Memory B cell (primary cell): ENCODE measurements at regions not wholly inside any gene's neighbourhood (a gene's known extent, or its start where the extent isn't known, plus 50 kb on each side); places are given as distances from the start of the nearest gene placed in this dataset.
"Not testable (repeated sequence)": the region's sequence is repeated elsewhere in the genome, so short reads cannot be mapped to it uniquely, and the experiment has no call there.

Experiments
- ATAC-seq: fragments of 150-1000 bp; cut with Tn5 transposase; 2 replicates; pipeline ENCODE4 v1.10.0; 2021; ENCODE audit warnings: low read depth, mild to moderate bottlenecking, moderate library complexity
- DNase-seq, 2 donors: peaks; one replicate each; pipeline ENCODE4 v3.0.0; 2022; ENCODE audit warnings: low spot score in 2 of 2
- H3K27ac Mint-ChIP-seq: one replicate; pipeline ENCODE4 v1.8.0; 2022; ENCODE audit warnings: mild to moderate bottlenecking, moderate library complexity, mixed read lengths
- H3K27me3 Mint-ChIP-seq: one replicate; pipeline ENCODE4 v1.8.0; 2022; ENCODE audit warnings: mixed read lengths
- H3K36me3 Mint-ChIP-seq: one replicate; pipeline ENCODE4 v1.8.0; 2022; ENCODE audit warnings: mild to moderate bottlenecking, mixed read lengths
- H3K4me1 Mint-ChIP-seq: one replicate; pipeline ENCODE4 v1.8.0; 2022; ENCODE audit warnings: mixed read lengths
- H3K4me3 Mint-ChIP-seq: one replicate; pipeline ENCODE4 v1.8.0; 2022; ENCODE audit warnings: mild to moderate bottlenecking, moderate library complexity, mixed read lengths
- H3K9me3 Mint-ChIP-seq: one replicate; pipeline ENCODE4 v1.8.0; 2022; ENCODE audit warnings: mixed read lengths

DNA sequence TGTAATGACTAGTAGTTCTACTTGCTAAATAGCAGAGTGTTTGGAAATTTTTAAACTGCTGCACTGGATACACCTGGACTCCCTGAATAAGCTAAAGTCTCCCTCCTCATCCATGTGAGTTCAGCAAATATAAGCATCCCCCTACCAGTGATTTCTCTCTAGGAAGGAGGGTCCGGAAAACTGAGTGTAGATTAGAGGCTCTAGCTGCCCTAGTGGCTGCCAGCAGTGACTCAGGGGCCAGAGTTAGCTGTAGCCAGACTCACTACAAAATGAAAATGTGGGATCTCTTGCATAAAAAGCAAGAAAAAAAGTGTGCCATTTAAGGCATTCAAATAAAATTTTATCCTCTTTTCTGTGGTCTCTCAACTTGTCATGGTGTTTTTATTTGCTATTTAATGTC is 485.0 kb upstream of the ATP11B start:
- Mint-ChIP-seq H3K27me3 (no peaks in the 10 kb centered on the region), H3K4me1 (no peaks in the 10 kb centered on the region), H3K4me3 (no peak overlapping the region), H3K27ac (no peak overlapping the region), H3K36me3 (no peaks in the 10 kb centered on the region), H3K9me3 (peaks cover 2% of the 10 kb centered on the region)
- DNase-seq (no peak), ATAC-seq (no peak)

DNA sequence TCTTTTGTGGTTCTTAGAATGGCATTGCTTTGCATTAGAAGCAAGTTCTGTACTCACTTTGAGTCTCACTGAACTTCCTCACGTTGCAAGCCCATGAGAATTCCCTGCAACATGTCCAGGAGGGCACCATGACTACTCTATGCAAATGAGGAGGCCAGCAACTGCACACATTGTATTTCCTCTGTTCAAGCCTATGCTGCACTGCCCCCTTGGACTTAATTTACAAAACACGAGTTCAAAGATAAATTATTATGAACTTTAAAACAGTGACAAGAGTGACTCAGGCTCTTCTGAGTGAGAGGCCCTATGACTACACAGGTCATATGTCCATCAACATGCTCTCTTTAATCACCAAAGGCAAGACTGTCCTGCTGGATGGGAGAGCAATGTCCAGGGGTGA is 484.2 kb upstream of the ATP11B start:
- DNase-seq (no peak), ATAC-seq (no peak)
- no peaks in the 10 kb centered on the region for H3K36me3 Mint-ChIP-seq
- H3K27me3 Mint-ChIP-seq: no peaks in the 10 kb centered on the region
- H3K27ac Mint-ChIP-seq: no peak overlapping the region
- H3K4me1 Mint-ChIP-seq: no peaks in the 10 kb centered on the region
- no peak overlapping the region for H3K4me3 Mint-ChIP-seq
- peaks cover 3% of the 10 kb centered on the region for H3K9me3 Mint-ChIP-seq

DNA sequence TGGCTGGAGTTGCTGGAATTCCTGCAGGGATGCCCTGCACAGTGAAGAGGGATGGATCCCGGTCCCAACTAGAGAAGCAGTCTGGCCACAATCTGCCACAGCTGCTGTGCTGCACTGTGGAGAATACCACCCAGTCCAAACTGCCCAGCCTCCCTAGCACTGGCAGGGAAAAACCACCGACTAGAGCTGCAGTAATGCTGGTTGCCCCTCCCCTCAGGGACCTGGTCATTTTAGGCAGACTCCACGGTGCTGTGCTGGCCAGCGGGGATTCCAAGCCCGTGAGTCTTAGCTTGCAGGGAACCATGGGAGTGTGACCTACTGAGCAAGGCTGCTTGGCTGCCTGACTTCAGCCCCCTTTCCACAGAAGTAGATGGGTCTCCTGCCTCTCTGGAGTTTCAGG is 478.0 kb upstream of the ATP11B start:
- Mint-ChIP-seq H3K27ac (no peak overlapping the region), H3K4me1 (no peaks in the 10 kb centered on the region), H3K36me3 (no peaks in the 10 kb centered on the region), H3K4me3 (no peak overlapping the region), H3K27me3 (no peaks in the 10 kb centered on the region), H3K9me3 (peaks cover 16% of the 10 kb centered on the region)
- ATAC-seq (no peak), DNase-seq (no peak)

DNA sequence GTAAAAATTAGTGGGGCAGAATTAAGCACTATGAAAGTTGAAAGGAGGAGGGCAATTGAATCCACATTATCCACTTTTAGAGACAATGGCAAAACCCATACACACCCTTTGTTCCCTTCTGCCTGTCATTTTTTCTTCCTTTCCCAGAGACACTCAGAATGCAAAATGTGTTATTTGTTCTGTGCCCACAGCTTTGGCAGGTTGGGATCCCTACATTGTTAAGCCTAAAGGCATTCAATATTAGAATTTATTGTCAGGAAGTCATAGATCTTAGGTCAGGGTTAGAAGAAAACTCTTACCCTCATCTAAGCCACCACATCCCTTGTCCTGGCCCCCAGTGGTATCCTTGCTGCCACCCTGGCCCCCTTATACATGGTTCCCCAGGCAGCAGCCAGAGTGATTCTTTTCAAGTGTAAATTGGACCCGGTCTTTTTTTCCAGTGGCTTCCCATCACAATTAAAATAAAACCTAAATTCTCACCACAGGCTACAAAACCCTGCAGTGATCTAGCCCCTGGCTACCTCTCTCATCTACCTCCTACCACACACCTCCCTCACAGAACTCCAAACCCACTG is 470.1 kb upstream of the ATP11B start:
- no peak for ATAC-seq
- Mint-ChIP-seq H3K36me3 (no peaks in the 10 kb centered on the region), H3K27me3 (peaks cover 2% of the 10 kb centered on the region), H3K9me3 (peaks cover 12% of the 10 kb centered on the region), H3K4me1 (no peaks in the 10 kb centered on the region), H3K4me3 (no peak overlapping the region), H3K27ac (no peak overlapping the region)
- no peak for DNase-seq

DNA sequence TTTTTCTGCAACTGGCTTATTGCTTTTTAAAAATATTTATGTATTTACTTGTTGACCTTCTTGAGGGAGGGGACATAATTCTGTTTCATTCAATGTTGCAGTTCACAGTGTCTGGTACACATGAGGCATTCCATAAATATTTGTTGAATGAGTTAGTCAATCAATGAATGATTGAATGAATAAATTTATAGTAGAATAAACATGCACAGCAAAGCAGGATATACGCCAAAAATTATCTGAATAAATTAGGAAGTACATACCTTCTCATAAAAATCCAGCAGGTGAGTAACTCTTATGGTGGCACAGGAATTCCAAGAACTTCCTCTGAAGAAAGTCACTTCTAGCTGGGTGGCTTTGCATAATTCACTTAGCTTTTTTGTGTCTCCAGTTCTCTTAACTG is 469.4 kb upstream of the ATP11B start:
- H3K4me3 Mint-ChIP-seq: no peak overlapping the region
- ATAC-seq: no peak
- no peaks in the 10 kb centered on the region for H3K36me3 Mint-ChIP-seq
- no peaks in the 10 kb centered on the region for H3K4me1 Mint-ChIP-seq
- peaks cover 2% of the 10 kb centered on the region for H3K27me3 Mint-ChIP-seq
- no peak overlapping the region for H3K27ac Mint-ChIP-seq
- H3K9me3 Mint-ChIP-seq: peaks cover 6% of the 10 kb centered on the region
- no peak for DNase-seq

DNA sequence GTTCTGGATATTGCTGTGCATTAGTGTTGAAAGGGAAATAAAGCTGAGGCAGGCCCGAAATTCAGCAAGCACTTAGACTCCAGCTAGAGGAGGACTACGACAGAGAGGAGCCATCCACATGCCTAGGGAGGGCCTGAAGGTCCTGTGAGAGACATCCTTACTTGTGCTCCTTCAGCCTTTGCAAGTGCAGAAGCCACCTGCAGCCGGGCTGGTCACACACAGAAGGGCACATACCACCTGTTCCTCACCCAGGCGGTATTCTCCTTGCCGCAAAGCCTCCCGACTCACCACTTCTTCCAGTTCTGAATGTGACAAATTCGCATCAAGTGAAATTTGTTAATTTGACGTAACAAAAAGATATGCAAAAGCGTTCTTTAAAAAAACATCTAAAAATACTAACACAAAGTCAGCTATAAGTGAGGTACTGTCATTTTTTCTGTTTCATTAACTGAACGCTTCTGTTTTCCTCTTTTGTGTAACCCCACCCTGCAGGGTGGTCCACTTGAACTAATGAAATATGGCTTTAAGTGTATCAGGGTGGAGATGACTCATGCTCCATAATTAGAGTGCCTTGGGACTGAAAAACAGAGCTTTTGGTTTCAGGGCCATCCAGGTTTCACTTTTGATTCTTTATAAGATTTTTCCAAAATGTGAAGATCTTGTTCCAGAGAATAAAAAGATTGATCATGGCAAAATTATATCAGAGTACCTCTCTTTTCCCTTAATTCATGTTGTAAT is 467.9 kb upstream of the ATP11B start:
- no peak for DNase-seq
- ATAC-seq: no peak
- Mint-ChIP-seq H3K4me3 (no peak overlapping the region), H3K36me3 (no peaks in the 10 kb centered on the region), H3K27me3 (peaks cover 2% of the 10 kb centered on the region), H3K9me3 (peaks cover under 1% of the 10 kb centered on the region), H3K27ac (no peak overlapping the region), H3K4me1 (no peaks in the 10 kb centered on the region)

DNA sequence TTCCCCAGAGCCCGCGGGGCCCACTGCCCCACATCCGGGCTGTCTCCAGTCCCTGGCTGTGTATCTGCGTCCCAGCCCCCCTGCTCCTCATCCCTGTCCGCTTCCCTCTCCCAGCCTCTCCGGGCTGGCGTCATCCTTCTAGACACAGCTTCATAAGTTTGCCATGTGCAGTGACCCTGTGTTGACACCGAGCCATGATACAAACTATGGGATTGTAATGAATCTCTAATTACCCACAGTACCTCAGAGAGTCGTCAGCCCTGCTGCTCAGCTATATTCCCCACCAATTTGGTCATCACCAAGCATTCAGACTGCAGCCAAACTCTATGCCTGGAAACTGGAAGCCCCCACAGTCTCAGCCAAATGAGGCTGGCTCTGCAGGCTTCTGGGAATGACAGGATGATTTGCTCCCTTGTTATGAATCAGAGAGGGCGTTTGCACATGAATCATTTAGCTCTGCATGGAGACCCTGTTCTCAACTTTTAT is 466.1 kb upstream of the ATP11B start:
- no peaks in the 10 kb centered on the region for H3K36me3 Mint-ChIP-seq
- no peaks in the 10 kb centered on the region for H3K4me1 Mint-ChIP-seq
- H3K27ac Mint-ChIP-seq: no peak overlapping the region

DNA sequence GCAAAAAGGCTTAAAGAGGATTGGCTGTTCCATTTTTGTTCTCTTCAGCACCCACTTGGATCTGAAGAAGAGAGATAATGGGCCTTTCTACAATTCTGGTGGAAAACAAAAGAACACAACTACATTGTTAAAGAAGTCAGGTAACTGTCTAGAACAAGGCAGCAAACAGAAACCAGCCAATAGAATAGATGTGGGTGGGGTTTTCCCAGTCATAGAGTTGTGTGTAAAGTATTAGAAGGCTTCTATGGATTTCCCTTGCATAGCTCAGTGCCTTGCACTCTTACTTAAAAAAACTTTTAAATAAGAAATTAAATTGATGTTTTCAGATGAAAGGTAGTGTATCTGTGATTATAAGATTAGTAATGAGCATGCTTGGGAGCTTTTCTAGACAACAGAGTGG is 462.7 kb upstream of the ATP11B start:
- ATAC-seq (no peak), DNase-seq (no peak)
- no peak overlapping the region for H3K27ac Mint-ChIP-seq
- H3K4me1 Mint-ChIP-seq: no peaks in the 10 kb centered on the region
- H3K36me3 Mint-ChIP-seq: no peaks in the 10 kb centered on the region
- peaks cover 7% of the 10 kb centered on the region for H3K27me3 Mint-ChIP-seq
- no peak overlapping the region for H3K4me3 Mint-ChIP-seq
- peaks cover 11% of the 10 kb centered on the region for H3K9me3 Mint-ChIP-seq

More for the DNA sequence above, 466.1 kb upstream of the ATP11B start:
- DNase-seq: no peak
- no peaks in the 10 kb centered on the region for H3K9me3 Mint-ChIP-seq
- ATAC-seq: no peak
- H3K27me3 Mint-ChIP-seq: peaks cover 3% of the 10 kb centered on the region
- H3K4me3 Mint-ChIP-seq: no peak overlapping the region

DNA sequence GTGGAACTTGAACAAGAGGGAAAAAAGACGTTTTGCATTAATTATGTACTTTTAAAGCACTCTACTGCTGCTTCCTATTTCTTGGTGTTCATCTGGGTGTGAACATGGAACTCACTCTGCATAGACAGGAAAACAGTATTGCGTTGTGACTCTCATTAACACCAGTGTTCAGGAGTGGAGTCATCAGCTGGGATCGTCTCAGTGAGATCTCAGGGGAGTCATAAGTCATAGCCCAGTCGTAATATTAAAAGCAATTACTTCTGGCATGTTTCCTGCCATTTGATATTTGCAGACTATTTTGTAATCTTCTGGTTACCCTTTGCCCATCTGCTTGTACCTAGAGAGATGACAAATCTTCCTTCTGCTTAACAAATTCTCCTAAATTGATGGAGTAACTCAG is 462.0 kb upstream of the ATP11B start:
- H3K27me3 Mint-ChIP-seq: peaks cover 7% of the 10 kb centered on the region
- no peak overlapping the region for H3K4me3 Mint-ChIP-seq
- DNase-seq (no peak), ATAC-seq (no peak)
- no peaks in the 10 kb centered on the region for H3K4me1 Mint-ChIP-seq
- peaks cover 12% of the 10 kb centered on the region for H3K9me3 Mint-ChIP-seq
- no peaks in the 10 kb centered on the region for H3K36me3 Mint-ChIP-seq
- H3K27ac Mint-ChIP-seq: no peak overlapping the region

DNA sequence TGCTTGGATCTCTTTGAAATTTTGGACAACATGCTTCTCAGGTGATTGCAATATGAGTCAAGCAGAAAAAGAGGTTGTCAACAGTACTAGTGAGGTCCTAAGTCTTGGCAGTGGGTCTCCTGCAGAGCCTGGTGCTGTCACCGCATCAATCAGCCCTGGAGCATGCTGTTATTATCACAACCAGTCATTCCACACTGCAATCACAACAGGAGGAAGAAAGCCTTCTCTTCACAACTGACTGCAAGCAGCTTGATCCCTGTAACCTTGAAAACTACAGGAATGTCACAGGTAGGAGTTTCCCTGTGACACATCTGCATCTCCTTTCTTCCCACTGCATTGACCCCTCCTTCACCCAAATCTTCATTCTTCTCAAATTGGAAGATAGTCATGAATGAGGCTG is 451.1 kb upstream of the ATP11B start:
- no peak overlapping the region for H3K4me3 Mint-ChIP-seq
- no peaks in the 10 kb centered on the region for H3K36me3 Mint-ChIP-seq
- no peaks in the 10 kb centered on the region for H3K4me1 Mint-ChIP-seq
- no peak for ATAC-seq
- DNase-seq: no peak
- no peaks in the 10 kb centered on the region for H3K27me3 Mint-ChIP-seq
- H3K27ac Mint-ChIP-seq: no peak overlapping the region
- peaks cover 3% of the 10 kb centered on the region for H3K9me3 Mint-ChIP-seq

DNA sequence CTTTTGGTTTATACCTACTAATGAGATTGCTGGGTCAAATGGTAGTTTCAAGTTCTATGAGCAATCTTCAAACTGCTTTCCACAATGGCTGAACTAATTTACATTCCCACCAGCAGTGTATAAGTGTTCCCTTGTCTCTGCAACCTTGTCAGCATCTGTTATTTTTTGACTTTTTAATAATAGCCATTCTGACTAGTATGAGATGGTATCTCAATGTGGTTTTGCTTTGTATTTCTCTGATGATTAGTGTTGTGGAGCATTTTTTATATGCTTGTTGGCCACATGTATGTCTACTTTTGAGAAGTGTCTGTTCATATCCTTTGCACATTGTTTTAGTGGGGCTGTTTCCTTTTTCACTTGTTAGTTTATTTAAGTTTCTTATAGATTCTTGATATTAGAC is 449.3 kb upstream of the ATP11B start:
- not testable (repeated sequence) for H3K9me3 Mint-ChIP-seq, H3K27ac Mint-ChIP-seq, DNase-seq, H3K4me1 Mint-ChIP-seq, H3K4me3 Mint-ChIP-seq, H3K36me3 Mint-ChIP-seq, H3K27me3 Mint-ChIP-seq, ATAC-seq

DNA sequence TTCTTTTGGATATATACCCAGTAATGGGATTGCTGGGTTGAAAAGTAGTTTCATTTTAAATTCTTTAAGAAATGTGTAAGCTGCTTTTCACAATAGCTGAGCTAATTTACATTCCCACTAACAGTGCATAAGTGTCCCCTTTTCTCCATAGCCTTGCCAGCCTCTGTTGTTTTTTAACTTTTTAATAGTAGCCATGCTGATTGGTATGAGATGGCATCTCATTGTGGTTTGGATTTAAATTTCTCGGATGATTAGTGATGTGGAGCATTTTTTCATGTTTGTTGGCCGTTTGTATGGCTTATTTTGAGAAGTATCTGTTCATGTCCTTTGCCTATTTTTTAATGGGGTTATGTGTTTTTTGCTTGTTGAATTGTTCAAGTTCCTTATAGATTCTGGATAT is 444.3 kb upstream of the ATP11B start:
- DNase-seq: no peak
- Mint-ChIP-seq H3K4me1 (no peaks in the 10 kb centered on the region), H3K27me3 (no peaks in the 10 kb centered on the region), H3K4me3 (no peak overlapping the region), H3K9me3 (no peaks in the 10 kb centered on the region), H3K36me3 (no peaks in the 10 kb centered on the region), H3K27ac (no peak overlapping the region)
- ATAC-seq: no peak

DNA sequence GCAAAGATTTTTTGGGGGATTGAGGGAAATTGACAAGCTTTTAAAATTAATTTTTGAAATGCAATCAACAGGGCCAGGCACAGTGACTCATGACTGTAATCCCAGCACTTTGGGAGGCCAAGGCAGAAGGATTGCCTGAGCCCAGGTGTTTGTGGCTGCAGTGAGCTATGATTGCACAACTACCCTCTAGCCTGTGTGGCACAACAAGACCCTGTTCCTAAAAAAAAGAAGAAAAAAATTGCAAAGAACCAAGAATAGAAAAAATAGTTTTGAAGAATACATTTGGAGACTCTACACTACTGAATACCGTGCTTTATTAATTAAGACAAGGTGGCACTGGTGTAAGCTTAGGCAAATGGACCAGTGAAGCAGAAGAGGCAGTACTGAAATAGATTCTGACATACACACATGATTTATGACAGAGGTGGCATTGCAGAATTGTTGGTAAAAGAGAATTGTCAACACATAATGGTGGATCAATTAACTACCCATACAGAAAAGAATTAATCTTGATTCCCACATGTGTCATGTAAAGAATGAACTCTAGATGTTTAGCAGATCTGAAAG is 443.3 kb upstream of the ATP11B start:
- no peak for ATAC-seq
- Mint-ChIP-seq H3K4me1 (no peaks in the 10 kb centered on the region), H3K27ac (no peak overlapping the region)

DNA sequence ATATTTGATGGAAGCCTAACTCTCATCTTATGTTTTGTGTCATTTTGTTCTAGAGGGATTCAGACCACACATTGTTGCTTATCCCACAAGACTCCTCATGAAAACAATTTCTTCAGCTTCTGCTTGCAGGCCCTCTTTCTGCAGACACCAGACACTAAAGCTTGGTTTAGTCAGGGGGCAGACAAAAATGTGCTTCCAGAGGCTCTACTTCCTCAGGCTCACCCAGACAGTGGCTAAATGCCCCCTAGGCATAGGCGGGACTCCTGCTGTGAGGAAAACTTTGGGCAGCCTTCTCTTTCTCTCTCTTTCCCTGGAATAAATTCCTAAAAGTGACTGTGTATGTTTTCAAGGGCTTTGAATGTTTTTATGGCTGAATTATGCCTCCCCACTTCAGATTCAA is 435.4 kb upstream of the ATP11B start:
- Mint-ChIP-seq H3K27me3 (no peaks in the 10 kb centered on the region), H3K27ac (no peak overlapping the region)
- ATAC-seq: no peak

More for the DNA sequence above, 443.3 kb upstream of the ATP11B start:
- DNase-seq: no peak
- Mint-ChIP-seq H3K4me3 (no peak overlapping the region), H3K27me3 (no peaks in the 10 kb centered on the region), H3K36me3 (no peaks in the 10 kb centered on the region), H3K9me3 (no peaks in the 10 kb centered on the region)

DNA sequence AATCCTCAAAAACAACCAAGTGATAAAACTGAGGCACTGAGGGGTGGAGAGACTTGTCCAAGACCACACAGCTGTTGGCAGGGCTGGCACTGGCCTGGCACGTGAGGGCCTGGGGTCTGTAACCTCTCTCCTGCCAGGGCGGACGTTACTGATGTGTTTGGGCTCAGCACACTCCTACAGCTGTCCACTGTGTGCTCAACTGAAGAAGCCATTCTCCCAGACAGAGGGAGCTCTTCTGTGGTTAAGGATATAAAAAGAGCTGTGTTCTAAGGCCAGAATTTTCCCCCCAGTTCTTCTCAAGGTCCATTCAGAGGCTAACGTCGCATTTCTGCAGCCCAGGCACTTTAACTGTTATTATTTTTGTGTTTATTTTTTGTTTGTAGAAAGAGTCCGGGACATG is 429.0 kb upstream of the ATP11B start:
- no peak for ATAC-seq
- Mint-ChIP-seq H3K27me3 (no peaks in the 10 kb centered on the region), H3K4me3 (no peak overlapping the region), H3K27ac (no peak overlapping the region), H3K36me3 (no peaks in the 10 kb centered on the region), H3K4me1 (no peaks in the 10 kb centered on the region), H3K9me3 (peaks cover 4% of the 10 kb centered on the region)
- DNase-seq: no peak

More for the DNA sequence above, 435.4 kb upstream of the ATP11B start:
- no peak overlapping the region for H3K4me3 Mint-ChIP-seq
- no peak for DNase-seq
- peaks cover 3% of the 10 kb centered on the region for H3K9me3 Mint-ChIP-seq
- H3K36me3 Mint-ChIP-seq: no peaks in the 10 kb centered on the region
- no peaks in the 10 kb centered on the region for H3K4me1 Mint-ChIP-seq
